Esophagus squamous epithelium (tissue), 4 donors: ENCODE measurements at regions not wholly inside any gene's neighbourhood (a gene's known extent, or its start where the extent isn't known, plus 50 kb on each side); places are given as distances from the start of the nearest gene placed in this dataset.

Experiments used
- POLR2A ChIP-seq, 4 donors: fragments of 450-650 bp; IDR thresholded peaks; one replicate each; pipeline ENCODE4 v1.6.1; 2017; ENCODE audit warnings: antibody characterized with exemption in 4 of 4, mild to moderate bottlenecking in 4 of 4, moderate library complexity in 3 of 4
- TF ChIP-seq, protein P1 (sequence below), 6 experiments: fragments of 450-650 bp in 4 of 6; fragments of 200-600 bp in 2 of 6; sonication (generic) in 2 of 6; IDR thresholded peaks; one replicate each; pipeline ENCODE4 v1.5.1; 2016 to 2019; ENCODE audit warnings: antibody characterized with exemption in 6 of 6, mild to moderate bottlenecking in 4 of 6, moderate library complexity in 4 of 6

DNA sequence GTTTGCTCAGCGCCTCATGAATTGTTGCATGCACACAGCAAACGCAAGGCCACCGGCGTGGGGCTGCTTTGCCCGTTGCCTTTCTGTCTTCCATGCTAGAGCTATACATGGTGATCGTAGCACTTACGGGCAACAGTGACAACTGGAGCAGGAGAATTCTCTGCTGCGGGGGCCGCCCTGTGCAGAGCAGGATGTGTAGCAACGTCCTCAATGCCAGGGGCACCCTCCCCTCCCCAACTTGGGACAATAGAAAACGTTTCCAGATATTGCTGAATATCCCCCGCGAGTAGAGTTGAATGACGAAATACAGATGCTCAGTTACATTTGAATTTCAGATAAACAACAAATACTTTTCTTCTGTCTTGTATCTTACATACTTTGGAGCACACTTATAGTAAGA, 198.7 kb downstream of the TFAP2C start:
- TF ChIP-seq, protein P1, sequence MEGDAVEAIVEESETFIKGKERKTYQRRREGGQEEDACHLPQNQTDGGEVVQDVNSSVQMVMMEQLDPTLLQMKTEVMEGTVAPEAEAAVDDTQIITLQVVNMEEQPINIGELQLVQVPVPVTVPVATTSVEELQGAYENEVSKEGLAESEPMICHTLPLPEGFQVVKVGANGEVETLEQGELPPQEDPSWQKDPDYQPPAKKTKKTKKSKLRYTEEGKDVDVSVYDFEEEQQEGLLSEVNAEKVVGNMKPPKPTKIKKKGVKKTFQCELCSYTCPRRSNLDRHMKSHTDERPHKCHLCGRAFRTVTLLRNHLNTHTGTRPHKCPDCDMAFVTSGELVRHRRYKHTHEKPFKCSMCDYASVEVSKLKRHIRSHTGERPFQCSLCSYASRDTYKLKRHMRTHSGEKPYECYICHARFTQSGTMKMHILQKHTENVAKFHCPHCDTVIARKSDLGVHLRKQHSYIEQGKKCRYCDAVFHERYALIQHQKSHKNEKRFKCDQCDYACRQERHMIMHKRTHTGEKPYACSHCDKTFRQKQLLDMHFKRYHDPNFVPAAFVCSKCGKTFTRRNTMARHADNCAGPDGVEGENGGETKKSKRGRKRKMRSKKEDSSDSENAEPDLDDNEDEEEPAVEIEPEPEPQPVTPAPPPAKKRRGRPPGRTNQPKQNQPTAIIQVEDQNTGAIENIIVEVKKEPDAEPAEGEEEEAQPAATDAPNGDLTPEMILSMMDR (IDR thresholded peaks at IDR 0.05): no peak
- no peak for TF ChIP-seq POLR2A (IDR thresholded peaks at IDR 0.05)
